Keratinocyte (primary cell): ENCODE measurements at regions not wholly inside any gene's neighbourhood (a gene's known extent, or its start where the extent isn't known, plus 50 kb on each side); places are given as distances from the start of the nearest gene placed in this dataset.

ENCODE experiments used
- DNase-seq: peaks from one replicate; pipeline ENCODE4 v3.0.0-alpha.2; 2011; ENCODE audit warnings: low read depth, missing footprints, low spot score
- FAIRE-seq: peaks from 2 replicates; lab custom pipeline; 2011; peaks lifted over from hg19 to GRCh38; lab: Jason Lieb, UNC
- H2AFZ ChIP-seq: 2 replicates; pipeline ENCODE4 v1.6.0; 2012; ENCODE audit warnings: low read length, control low read depth, inconsistent platforms; ENCODE audit not compliant: control insufficient read depth
- H3K27ac ChIP-seq: 2 replicates; pipeline ENCODE4 v1.5.1; 2011; ENCODE audit warnings: low read length; ENCODE audit not compliant: control insufficient read depth, insufficient read depth
- H3K27me3 ChIP-seq: 3 replicates; pipeline ENCODE4 v1.6.0; 2011; ENCODE audit warnings: low read length; ENCODE audit not compliant: control insufficient read depth, insufficient read depth; ENCODE audit errors: extremely low read depth
- H3K36me3 ChIP-seq, 2 experiments: 2 replicates in 1 of 2; 3 replicates in 1 of 2; pipeline ENCODE4 v1.5.1; 2011; ENCODE audit warnings: low read length in 2 of 2, mild to moderate bottlenecking in 1 of 2; ENCODE audit not compliant: control insufficient read depth in 2 of 2, insufficient read depth in 2 of 2; ENCODE audit errors: extremely low read depth in 1 of 2
- H3K4me1 ChIP-seq: 3 replicates; pipeline ENCODE4 v1.5.1; 2011; ENCODE audit warnings: low read length; ENCODE audit not compliant: control insufficient read depth, insufficient read depth; ENCODE audit errors: extremely low read depth
- H3K4me2 ChIP-seq: 3 replicates; pipeline ENCODE4 v1.6.0; 2011; ENCODE audit warnings: low read depth, low read length; ENCODE audit not compliant: control insufficient read depth, insufficient read depth; ENCODE audit errors: extremely low read depth
- H3K4me3 ChIP-seq, 3 experiments: fragments of 200-600 bp in 1 of 3; sonication (generic) in 1 of 3; 2 replicates in 2 of 3; 3 replicates in 1 of 3; pipeline ENCODE4 v1.5.1; 2011 to 2016; ENCODE audit warnings: low read length in 3 of 3, mild to moderate bottlenecking in 3 of 3, control low read depth in 2 of 3, inconsistent platforms in 1 of 3, low read depth in 1 of 3, mixed read lengths in 1 of 3, mixed run types in 1 of 3, moderate library complexity in 1 of 3; ENCODE audit not compliant: control insufficient read depth in 2 of 3, insufficient read depth in 2 of 3; ENCODE audit errors: extremely low read depth in 1 of 3
- H3K79me2 ChIP-seq: 2 replicates; pipeline ENCODE4 v1.6.0; 2012; ENCODE audit warnings: low read length; ENCODE audit not compliant: control insufficient read depth, insufficient read depth
- H3K9ac ChIP-seq: 3 replicates; pipeline ENCODE4 v1.6.0; 2011; ENCODE audit warnings: low read length; ENCODE audit not compliant: control insufficient read depth, insufficient read depth; ENCODE audit errors: extremely low read depth
- H3K9me1 ChIP-seq: 3 replicates; pipeline ENCODE4 v1.6.0; 2011; ENCODE audit warnings: low read length; ENCODE audit not compliant: control insufficient read depth, insufficient read depth; ENCODE audit errors: extremely low read depth
- H3K9me3 ChIP-seq: 2 replicates; pipeline ENCODE4 v1.5.1; 2012; ENCODE audit warnings: low read depth, low read length; ENCODE audit not compliant: control insufficient read depth
- H4K20me1 ChIP-seq: 3 replicates; pipeline ENCODE4 v1.6.0; 2011; ENCODE audit warnings: low read length; ENCODE audit not compliant: control insufficient read depth, insufficient read depth; ENCODE audit errors: extremely low read depth
- CTCF ChIP-seq, 3 experiments: IDR thresholded peaks in 1 of 3; conservative IDR thresholded peaks in 1 of 3; optimal IDR thresholded peaks in 1 of 3; 2 replicates in 2 of 3; 3 replicates in 1 of 3; pipeline versions ENCODE3 to v1.5.1; 2011; ENCODE audit warnings: low read length in 3 of 3, mild to moderate bottlenecking in 3 of 3, moderate library complexity in 2 of 3, control low read depth in 1 of 3, inconsistent platforms in 1 of 3; ENCODE audit not compliant: insufficient read depth in 2 of 3; ENCODE audit errors: extremely low read depth in 1 of 3
- EZH2 ChIP-seq: IDR thresholded peaks from one replicate; pipeline ENCODE4 v1.6.1; 2012; ENCODE audit warnings: inconsistent platforms, mild to moderate bottlenecking, low read length, moderate library complexity
- dilution Hi-C: fragments of 300-500 bp; cut with MboI; formaldehyde crosslinking; loops from one replicate; pipeline ENCODE4 v1.7.0; 2020; ENCODE audit warnings: low sequenced_read_pairs; ENCODE audit not compliant: extremely low pct_ligation_motif_present

- no peak for TF ChIP-seq CTCF (optimal IDR thresholded peaks at IDR 0.05 in 1 of 3, IDR thresholded peaks at IDR 0.05 in 1 of 3, conservative IDR thresholded peaks at IDR 0.05 in 1 of 3; ENCODE audit: extremely low read depth in 1 of 3, insufficient read depth in 2 of 3, low read length in 3 of 3)
- no peak for TF ChIP-seq EZH2
- no peak overlapping the region for H3K4me2 ChIP-seq
- H2AFZ ChIP-seq, result no peak overlapping the region
- dilution Hi-C loops, result no loop called here
- H3K4me1 ChIP-seq, result no peaks in the 10 kb centered on the region
- no peaks in the 10 kb centered on the region for H3K9me3 ChIP-seq
- no peaks in the 10 kb centered on the region for H3K36me3 ChIP-seq
- no peak for DNase-seq
- H3K27me3 ChIP-seq, result no peaks in the 10 kb centered on the region
- no peak overlapping the region for H3K27ac ChIP-seq
- no peaks in the 10 kb centered on the region for H3K79me2 ChIP-seq
- H4K20me1 ChIP-seq, result no peaks in the 10 kb centered on the region
- H3K4me3 ChIP-seq, result no peak overlapping the region
- H3K9ac ChIP-seq, result no peak overlapping the region
- no peak for FAIRE-seq
- no peaks in the 10 kb centered on the region for H3K9me1 ChIP-seq
These were observed 220.6 kb upstream of the ARSJ start for GRCh38 chr4:114200026-114200425.

GRCh38 chr4:114205261-114205660 lies 225.8 kb upstream of the ARSJ start:
- H3K9me1 ChIP-seq, result no peaks in the 10 kb centered on the region
- H3K27me3 ChIP-seq, result no peaks in the 10 kb centered on the region
- H4K20me1 ChIP-seq, result no peaks in the 10 kb centered on the region
- H3K9me3 ChIP-seq, result no peaks in the 10 kb centered on the region
- dilution Hi-C loops, result no loop called here
- H3K4me3 ChIP-seq, result no peak overlapping the region
- H3K79me2 ChIP-seq, result no peaks in the 10 kb centered on the region
- FAIRE-seq, result no peak
- H3K4me1 ChIP-seq, result no peaks in the 10 kb centered on the region
- TF ChIP-seq CTCF (optimal IDR thresholded peaks at IDR 0.05 in 1 of 3, IDR thresholded peaks at IDR 0.05 in 1 of 3, conservative IDR thresholded peaks at IDR 0.05 in 1 of 3; ENCODE audit: extremely low read depth in 1 of 3, insufficient read depth in 2 of 3, low read length in 3 of 3) (no peak), EZH2 (no peak)
- no peak overlapping the region for H3K9ac ChIP-seq
- H3K27ac ChIP-seq, result no peak overlapping the region
- no peak overlapping the region for H3K4me2 ChIP-seq
- H3K36me3 ChIP-seq, result no peaks in the 10 kb centered on the region
- DNase-seq, result no peak
- no peak overlapping the region for H2AFZ ChIP-seq
